Iris pigment epithelial cell (primary cell): ENCODE measurements at regions not wholly inside any gene's neighbourhood (a gene's known extent, or its start where the extent isn't known, plus 50 kb on each side); places are given as distances from the start of the nearest gene placed in this dataset.

Experiments used
- DNase-seq: peaks from one replicate; pipeline ENCODE4 v3.0.0-alpha.2; 2011; ENCODE audit warnings: low read depth

DNA sequence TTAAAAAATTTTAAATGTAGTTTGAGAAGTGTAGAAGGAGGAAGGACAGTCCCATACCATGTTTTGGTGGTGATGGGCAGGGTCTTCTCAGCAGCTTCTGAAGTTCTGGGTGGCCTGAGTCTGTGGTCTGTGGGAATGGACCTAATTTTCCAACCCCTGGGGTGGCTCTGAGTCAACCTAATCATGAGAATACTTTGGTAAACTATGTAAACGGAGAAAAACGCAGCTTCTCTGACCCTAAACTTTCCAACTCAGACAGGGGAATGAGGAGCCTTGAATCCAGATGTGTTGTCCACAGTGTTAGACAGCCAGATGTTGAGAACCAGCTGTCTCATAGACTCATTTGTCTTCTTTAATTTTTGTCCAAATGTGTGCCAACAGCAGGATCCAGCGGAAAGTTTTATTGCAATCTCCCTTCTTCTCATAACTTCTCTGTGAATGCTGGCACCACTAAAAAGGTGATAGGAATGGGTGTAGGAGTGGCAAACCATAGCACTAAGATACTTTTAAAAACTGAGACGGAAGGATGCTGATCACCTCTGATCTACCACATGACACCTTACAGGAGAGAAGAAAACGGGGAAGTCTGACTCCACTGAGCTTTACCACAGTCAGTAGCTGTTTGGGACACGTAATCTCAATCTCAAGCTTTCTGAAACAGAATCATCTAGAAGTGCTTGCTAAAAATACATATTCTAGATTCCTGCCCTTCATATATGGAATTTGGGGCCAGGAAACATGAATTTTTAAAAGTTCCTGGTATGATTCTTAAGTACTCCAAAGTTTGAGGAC is 90.5 kb upstream of the PHYHIPL start:
- DNase-seq = no peak

DNA sequence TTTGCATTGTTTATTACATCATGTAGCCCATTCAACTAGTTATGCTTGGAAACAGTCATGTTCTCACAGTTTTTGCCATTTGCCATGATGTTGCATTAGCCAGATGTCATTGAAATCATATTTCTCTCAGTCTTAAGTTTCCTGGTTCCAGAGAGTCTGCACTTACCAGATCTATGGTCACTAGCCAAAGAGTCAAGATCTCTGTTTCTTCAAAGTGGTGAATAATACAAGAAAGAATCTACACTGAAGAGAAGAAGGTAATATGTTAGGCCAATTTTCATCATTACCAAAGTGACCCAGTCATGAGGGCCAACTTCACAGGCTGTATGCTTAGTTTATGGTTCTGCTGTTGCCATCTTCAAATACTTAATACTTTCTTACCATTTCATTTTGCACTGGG is 89.0 kb upstream of the PHYHIPL start:
- no peak for DNase-seq

DNA sequence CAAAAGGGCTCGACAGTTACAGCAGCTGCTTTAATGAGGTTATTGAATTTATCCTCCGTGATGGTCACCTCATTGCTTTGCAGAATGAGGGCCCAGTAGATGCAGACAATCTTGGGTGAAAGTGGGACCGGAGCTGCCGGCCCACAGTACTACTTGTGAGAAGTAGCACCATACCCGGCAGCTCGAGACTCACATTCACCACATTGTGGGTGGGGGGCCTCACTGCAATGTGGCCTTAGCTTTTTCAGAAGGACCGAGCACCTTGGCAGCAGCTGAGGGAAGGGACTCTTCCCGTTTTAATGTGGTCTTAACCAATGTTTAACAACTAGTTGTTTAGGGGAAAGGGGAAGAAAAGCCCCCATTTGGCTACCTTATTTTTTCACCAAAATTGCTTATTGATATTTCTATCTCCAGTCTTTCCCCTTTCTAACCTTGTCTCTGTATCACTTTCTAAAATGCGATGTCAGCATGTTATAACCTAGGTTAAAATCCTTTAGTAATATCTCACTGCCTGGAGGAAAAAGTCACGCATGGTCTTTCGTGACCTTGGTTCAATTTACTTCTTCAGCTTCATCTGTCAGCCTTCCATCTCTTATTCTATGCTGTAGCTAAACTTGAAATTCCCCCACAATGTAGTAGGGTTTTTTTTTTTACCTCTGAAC is 87.4 kb upstream of the PHYHIPL start:
- DNase-seq = no peak

DNA sequence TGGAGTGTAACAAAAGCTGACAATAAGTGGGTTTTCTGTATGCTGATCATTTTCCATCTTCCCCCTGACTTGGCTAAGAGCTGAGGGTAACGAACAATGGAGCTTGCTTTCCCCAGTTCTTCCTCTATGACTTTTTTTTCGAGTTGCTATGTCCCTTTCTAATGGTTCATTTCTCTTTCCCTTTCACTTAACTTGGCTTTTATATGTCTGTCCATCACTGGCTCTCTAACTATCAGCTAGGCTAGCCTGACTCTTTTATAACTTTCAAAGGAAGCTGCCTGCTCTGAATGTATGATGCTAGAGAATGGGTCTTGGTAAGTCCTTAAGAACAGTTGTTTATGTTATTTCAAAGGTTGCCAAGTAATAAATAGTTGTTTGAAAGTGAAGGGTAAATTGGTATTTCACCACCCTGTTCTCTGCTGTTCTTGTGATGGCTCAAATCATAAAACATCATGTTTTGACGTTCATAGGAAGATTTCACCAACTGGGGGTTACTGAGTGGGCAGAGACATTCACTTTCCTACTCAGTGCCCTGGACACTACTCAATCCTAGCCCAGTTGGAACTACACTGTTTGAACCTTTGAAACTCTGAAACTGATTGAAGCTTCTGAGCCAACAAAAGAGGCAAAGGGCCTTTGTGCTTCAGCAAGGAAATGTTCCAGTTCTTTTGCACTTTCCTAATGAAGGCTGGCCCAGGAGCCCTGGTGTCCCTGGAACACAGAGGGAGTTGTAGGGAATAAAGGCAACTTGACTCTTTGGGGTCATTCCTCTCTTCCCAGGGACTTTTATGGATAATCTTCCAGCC is 85.4 kb upstream of the PHYHIPL start:
- DNase-seq = no peak

DNA sequence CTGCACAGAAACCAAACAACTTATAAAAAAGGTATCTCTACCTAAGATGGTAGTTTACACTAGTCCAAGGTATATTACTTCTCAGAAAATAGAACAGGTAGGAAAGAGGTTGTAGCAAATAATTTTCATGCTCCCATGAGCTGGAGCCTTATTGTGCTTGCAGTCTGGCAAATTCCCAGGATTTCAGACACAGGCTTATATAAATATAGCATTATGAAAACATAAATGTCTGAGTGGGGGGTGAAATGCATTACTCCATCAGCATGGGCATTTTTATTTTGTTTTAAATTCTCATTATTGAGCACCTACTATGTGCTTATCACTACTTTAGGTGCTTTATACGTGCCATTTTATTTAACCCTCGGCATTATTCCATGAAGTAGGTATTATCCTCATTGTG is 83.0 kb upstream of the PHYHIPL start:
- no peak for DNase-seq

DNA sequence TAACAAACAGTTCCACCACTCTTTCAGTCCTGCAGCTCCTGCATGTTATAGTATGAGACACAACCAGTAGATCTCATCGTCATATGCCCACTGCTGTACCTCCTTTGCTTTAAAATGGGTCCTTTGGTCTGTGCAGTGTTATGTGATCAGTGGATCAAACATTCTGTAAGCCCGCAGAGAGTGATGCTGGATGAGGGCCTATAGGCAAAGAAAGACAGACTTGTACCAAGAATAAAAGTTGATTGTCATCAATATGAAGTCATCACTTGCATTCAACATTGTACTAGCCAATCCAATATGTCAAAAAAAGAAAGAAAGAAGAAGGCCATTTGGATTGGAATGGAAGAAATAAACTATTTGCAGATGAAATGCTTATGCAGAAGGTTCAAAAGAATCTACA is 79.8 kb upstream of the PHYHIPL start:
- no peak for DNase-seq

DNA sequence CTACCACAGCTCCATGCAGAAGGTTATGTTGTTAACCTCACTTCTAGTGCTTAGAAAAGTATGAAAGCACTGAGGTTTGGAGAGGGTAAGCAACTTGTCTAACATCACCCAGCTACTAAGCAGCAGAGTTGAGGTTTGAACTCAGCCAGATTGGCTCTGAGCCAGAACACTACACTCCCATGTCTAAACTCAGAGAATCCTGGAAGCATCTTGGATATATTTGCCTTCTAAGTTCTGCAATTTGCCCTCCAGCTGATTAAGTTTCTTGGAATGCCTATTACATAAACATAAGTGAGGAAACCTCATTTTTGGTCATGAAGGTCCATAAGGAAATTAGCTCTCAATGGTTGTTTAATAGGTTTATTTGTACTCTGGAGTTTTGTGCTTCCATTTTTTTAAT is 78.1 kb upstream of the PHYHIPL start:
- peak; percentile 60 for DNase-seq

DNA sequence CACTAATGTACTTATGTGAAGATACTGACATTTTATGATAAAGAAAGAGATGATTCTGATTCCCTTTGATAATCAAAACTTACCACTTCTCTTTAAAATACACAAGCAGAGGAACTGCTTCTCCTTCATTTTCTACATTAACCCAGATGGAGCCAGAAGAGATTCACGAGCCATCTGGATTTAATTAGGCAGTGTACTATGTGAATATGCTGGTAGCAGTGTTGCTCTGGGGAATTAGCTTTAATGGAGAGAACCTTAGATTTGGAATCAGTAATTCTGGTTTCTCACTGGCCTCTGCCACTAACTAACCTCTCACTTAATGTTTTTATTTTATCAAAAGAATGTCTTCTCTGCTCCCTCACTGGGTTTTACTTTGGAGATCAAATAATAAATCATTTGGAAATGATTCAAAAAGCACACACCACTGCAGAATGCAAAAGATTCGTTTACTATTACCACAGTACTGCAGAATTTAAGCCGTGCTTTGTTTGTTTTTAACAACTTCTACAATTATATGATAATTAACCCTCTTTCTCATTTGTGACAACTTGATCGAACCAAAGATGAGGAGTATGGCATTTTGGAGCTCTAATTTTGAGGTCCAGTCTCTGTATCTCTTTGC is 77.5 kb upstream of the PHYHIPL start:
- DNase-seq = peak; percentile 18

DNA sequence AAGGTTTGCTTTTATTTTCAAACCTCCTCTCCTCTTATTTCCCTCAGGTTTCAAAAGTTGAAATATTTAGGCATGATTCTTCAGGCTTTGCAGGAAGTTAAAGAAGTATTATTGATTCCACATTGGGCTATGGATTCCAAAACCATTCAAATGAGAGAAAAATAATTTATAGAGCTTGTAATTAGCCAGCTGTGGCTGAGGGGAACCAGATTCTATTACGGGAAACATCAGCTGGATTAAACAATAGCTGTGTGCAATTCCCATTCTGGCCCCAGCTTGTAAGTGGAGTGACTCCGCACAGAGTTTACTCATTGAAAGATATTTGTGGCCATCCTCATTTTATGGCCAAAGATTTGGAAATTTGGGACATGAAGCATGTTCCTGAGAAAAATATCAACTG is 77.0 kb upstream of the PHYHIPL start:
- DNase-seq = no peak

DNA sequence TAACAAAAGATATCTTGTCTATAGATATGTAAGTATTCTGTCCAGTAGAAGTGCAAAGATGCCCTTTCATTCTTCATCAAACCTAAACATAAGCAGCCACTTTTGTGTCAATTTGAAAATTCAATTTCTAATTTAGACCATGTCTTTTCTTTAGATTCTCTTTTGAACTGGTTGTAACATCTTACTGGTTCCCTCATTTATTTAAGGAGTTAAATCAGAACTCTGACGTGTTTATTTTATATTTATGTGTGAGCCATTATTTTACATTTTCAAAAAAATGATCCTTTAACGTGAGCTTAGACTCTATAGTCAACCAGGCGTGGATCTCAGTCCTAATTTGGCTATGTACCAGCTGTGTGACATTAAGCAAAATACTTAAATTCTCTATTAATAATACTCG is 74.0 kb upstream of the PHYHIPL start:
- no peak for DNase-seq

DNA sequence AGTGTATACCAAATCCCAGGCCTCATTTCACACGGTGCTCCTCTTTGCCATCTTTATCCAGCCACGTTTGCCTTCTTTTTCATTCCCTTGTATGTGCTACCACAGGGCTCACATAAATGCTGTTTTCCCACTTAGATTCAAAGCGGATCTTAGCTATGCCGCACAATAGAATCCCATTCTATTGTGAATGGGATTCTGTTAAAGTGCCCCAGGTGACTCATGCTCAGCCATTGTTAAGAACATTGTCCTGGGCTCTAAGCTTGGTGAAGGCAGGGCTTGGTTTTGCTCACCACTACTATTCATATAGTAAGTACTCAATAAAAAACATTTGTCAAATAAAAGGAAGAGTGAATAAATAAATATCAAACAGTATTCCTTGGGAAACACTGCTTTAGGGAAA is 72.3 kb upstream of the PHYHIPL start:
- DNase-seq = no peak

DNA sequence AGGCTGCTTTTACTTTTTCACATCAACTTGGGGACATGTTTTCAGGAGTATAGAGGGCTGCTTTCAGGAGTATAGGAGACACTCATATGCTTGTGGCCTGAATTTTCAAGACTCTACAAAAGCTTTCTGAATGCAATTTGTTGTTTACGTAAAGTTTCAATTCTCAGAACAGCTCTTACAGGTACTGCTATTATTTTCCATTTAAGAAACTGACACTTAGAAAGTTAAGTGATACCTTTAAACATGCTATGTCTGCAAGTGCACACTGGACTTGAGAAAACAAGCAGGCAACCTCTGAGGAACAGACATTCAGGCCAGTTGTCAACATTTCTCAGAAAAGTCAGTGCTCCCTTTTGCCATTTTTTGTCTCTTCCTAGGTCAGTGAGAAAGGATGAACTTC is 70.0 kb upstream of the PHYHIPL start:
- no peak for DNase-seq

DNA sequence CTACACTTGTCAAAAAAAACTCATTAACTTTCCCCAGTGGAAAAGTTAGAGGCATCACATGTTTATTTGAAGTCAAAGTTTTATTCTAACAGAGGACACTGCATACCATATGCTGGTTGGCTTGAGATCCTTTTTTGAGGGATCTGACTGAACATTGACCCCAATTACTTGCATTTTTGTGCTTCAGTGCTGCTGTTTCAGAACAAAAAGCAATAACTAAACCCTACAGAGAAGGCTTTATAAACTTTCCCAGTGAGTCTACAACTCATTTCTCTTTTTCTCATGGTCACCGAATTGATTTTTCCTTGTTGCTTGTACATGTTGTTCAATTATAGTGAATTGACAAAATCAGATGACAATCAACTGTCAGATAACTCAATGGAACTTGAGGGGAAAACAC is 69.3 kb upstream of the PHYHIPL start:
- DNase-seq = no peak

DNA sequence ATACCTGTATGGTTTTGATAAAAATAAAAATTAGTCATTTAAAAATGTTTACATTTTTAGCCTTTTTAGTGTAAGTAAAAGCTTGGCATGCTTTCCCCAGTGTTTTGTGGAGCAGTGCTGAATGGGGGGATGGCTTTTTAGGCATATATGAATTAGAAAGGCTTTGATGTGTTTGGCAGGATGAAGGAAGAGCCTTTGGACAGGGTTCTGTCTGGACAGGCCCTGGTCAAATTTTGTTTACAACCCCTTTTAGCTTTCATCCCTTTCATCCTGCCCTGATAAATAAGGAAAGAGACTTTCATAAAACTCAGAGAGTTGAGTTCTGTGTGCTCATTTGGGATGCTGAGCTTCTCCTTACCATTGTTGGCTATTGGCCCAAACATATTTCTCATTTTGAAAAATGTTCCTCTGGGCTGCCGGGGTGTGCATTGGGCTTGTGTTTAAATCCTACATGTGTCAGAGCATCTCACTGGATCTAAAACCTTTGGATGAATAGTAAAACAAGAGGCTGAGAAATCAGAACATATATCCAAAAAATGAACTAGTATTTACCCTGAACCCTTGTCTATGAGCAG is 68.1 kb upstream of the PHYHIPL start:
- no peak for DNase-seq

DNA sequence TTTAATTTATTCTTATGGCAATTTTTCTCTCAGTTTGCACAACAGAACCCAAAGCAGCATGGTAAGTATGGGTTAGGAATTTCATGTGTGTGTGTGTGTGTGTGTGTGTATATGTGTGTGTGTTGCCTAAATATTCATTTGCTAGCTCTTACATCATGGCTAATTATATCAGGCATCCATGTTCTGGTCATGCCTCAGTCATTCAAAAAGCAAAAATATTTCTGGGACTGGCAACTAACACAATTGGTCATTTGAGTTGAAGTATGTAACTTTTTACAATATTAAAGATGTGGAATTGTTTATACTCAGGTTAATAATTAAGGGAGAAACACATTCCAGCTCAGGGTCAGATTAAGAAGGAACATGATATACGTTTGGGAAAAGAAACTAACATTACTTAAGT is 67.6 kb upstream of the PHYHIPL start:
- no peak for DNase-seq

DNA sequence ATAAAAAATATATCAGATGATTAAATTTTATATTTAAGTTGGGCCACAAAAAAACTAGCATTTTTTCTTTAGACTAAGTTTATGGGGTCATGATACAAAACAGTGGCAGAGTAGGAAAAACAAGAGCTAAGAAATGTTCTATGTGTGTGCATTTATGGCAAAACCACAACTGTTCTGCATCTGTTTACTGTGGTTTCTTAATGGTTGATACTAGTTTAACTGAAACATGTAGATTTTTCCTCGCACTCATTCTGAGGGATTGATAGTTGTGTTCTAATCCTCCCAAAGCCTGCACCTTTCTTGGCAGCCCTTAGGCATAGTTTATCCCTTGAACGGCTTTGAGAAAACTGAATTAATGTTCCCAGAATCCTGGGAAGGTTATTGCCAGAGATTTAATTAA is 66.6 kb upstream of the PHYHIPL start:
- no peak for DNase-seq

DNA sequence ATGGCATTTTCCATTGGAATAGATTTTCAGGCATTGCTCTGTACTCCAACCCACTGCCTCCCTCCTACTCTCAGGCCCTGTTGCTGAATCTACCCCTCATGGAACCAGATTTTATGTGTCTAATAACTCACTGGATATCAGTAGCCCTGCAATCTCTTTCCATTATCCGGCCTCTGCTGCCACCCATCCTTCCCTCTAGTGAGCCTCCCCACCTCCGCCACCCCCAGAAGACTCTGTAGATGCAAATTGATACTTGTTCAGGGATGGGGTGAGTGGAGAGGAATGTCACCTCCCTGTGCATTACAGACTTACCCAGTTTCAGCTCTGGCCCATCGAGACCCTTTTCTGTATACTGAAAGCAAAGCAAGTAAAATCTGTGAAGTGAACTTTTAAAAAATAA is 52.3 kb upstream of the PHYHIPL start:
- DNase-seq = no peak

DNA sequence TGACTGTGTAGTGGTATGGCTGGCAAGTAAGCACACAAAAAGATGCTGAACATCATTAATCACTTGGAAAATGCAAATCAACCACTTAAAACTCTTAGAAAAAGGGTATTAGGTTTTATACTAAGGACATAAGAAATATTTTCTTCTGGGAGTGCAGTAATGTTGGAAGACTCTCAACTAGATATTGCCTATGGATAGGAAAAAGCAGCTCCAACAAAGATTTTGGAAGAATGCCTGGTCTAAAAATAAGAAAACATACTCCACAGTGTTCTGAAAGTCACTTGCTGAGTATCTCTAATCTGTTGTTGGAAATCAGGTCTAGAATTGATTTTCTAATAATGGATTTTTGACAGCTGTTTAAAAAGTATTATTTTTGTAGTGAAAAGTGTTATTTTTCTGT is 50.8 kb upstream of the PHYHIPL start:
- no peak for DNase-seq

DNA sequence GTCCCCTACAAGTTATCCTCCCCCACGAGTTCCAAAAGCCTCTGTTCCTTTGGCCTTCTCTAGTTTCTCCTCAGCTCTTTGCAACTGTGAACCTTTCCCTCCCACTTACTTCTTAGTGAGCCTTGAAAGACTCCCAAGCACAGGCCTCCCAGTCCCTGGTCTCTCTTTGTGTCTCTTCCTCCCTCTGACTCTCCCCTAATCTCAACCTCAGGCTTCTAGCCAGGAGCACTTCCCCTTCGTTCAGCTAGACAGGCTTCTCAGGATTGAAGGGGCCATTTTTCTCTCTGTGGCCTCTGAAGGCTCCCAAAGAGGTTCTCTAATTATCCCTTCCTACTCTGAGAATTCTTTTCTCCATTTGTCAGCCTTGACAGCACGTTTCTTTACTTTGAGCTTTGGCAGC is 50.2 kb upstream of the PHYHIPL start:
- no peak for DNase-seq
